CD8-positive, alpha-beta memory T cell (primary cell): ENCODE measurements at regions not wholly inside any gene's neighbourhood (a gene's known extent, or its start where the extent isn't known, plus 50 kb on each side); places are given as distances from the start of the nearest gene placed in this dataset.

Source experiments
- CTCF ChIA-PET: fragments of 350-600 bp; sonication (Branson Sonifier 250); formaldehyde crosslinking; loops from one replicate; lab custom pipeline; 2021; ENCODE audit warnings: antibody characterized with exemption; lab: Charles Lee
- POLR2A ChIA-PET: fragments of 350-600 bp; sonication (Branson Sonifier 250); formaldehyde crosslinking; loops from one replicate; lab custom pipeline; 2021; ENCODE audit warnings: antibody characterized with exemption; lab: Charles Lee
- DNase-seq, 5 donors: peaks; one replicate each; pipeline versions ENCODE4 v3.0.0 to v3.0.0-alpha.2; 2020 to 2022; ENCODE audit warnings: mixed read lengths in 1 of 5
- H3K27ac ChIP-seq: one replicate; pipeline ENCODE4 v1.7.0; 2013; ENCODE audit warnings: low read depth, mild to moderate bottlenecking, low read length, moderate library complexity
- H3K27me3 ChIP-seq: 2 replicates; pipeline ENCODE4 v1.7.0; 2013; ENCODE audit warnings: low read length, mild to moderate bottlenecking; ENCODE audit not compliant: insufficient read depth, poor library complexity, severe bottlenecking
- H3K36me3 ChIP-seq: 2 replicates; pipeline ENCODE4 v1.7.0; 2013; ENCODE audit warnings: mild to moderate bottlenecking, low read length, moderate library complexity; ENCODE audit not compliant: insufficient read depth
- H3K4me1 ChIP-seq: 2 replicates; pipeline ENCODE4 v1.7.0; 2013; ENCODE audit warnings: mild to moderate bottlenecking, low read length, moderate library complexity; ENCODE audit not compliant: insufficient read depth
- H3K4me3 ChIP-seq: 2 replicates; pipeline ENCODE4 v1.7.0; 2013; ENCODE audit warnings: mild to moderate bottlenecking, low read length
- H3K9me3 ChIP-seq: 2 replicates; pipeline ENCODE4 v1.7.0; 2013; ENCODE audit warnings: mild to moderate bottlenecking, low read length
- H3K27ac Mint-ChIP-seq, 8 donors: one replicate each; pipeline ENCODE4 v1.8.0; 2020 to 2021; ENCODE audit warnings: mixed read lengths in 8 of 8, mild to moderate bottlenecking in 6 of 8, inconsistent platforms in 3 of 8, moderate library complexity in 3 of 8
- H3K27me3 Mint-ChIP-seq, 2 donors: one replicate each; pipeline ENCODE4 v1.8.0; 2020 to 2021; ENCODE audit warnings: mixed read lengths in 2 of 2, mild to moderate bottlenecking in 1 of 2, moderate library complexity in 1 of 2
- H3K36me3 Mint-ChIP-seq, 3 donors: one replicate each; pipeline ENCODE4 v1.8.0; 2020 to 2021; ENCODE audit warnings: mixed read lengths in 3 of 3, inconsistent platforms in 1 of 3, mild to moderate bottlenecking in 1 of 3
- H3K4me1 Mint-ChIP-seq, 3 donors: one replicate each; pipeline ENCODE4 v1.8.0; 2020 to 2021; ENCODE audit warnings: mixed read lengths in 3 of 3, inconsistent platforms in 1 of 3, mild to moderate bottlenecking in 1 of 3
- H3K4me3 Mint-ChIP-seq, 7 donors: one replicate each; pipeline ENCODE4 v1.8.0; 2020 to 2021; ENCODE audit warnings: mixed read lengths in 7 of 7, mild to moderate bottlenecking in 6 of 7, moderate library complexity in 4 of 7, inconsistent platforms in 2 of 7
- H3K9me3 Mint-ChIP-seq, 5 donors: one replicate each; pipeline ENCODE4 v1.8.0; 2020 to 2022; ENCODE audit warnings: mixed read lengths in 5 of 5, mild to moderate bottlenecking in 3 of 5, moderate library complexity in 2 of 5, inconsistent platforms in 1 of 5

DNA sequence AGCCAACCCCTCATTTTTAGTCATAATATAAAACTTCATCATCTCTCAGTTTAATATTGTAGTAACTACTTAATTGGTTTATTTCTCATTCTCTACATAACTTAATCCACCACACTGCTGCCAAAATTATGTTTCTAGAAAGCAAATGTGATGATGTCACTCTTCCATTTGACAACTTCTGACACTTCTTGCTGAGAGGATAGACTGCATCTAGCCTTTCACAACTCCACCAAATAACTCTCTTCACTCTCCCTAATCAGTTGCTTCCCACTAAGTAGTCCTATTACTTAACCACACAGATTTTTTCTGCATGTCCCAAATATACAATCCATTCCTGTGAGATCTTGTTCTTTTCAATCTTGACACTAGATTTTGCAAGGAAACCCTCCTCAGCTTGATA lies 951.3 kb downstream of the EPHA7 start:
- H3K27me3 ChIP-seq, result no peaks in the 10 kb centered on the region
- Mint-ChIP-seq H3K4me3 (no peak overlapping the region), H3K27ac (no peak overlapping the region), H3K36me3 (no peaks in the 10 kb centered on the region), H3K9me3 (peaks cover 10 to 27% (median 12%) of the 10 kb centered on the region in 5 donors), H3K27me3 (peaks cover 0 to 1% of the 10 kb centered on the region in 2 donors), H3K4me1 (no peaks in the 10 kb centered on the region)
- H3K9me3 ChIP-seq, result no peaks in the 10 kb centered on the region
- ChIA-PET POLR2A (no interaction called here), CTCF (no interaction called here)
- no peaks in the 10 kb centered on the region for H3K4me1 ChIP-seq
- DNase-seq, result no peak
- no peaks in the 10 kb centered on the region for H3K36me3 ChIP-seq
- H3K4me3 ChIP-seq, result no peak overlapping the region
- H3K27ac ChIP-seq, result no peak overlapping the region

DNA sequence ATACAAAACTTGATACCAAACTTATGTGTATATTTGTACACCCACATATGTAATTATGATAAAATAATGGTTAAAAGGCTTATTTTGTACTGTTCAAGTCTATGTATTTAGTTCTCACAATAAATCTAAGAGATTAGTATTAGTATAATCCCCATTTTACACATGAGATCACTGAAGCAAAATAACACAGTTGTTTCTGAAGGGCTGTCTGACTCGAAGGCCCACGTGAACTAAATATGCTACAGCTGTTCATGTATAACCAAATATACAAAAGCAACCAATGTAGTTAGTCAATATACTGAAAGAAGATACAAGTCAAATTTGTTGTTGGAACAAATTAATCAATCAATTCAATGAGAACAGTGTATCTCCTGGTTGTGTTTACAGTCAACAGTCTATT lies 959.2 kb downstream of the EPHA7 start:
- H3K9me3 ChIP-seq, result no peaks in the 10 kb centered on the region
- no peaks in the 10 kb centered on the region for H3K27me3 Mint-ChIP-seq
- peaks cover 4 to 38% (median 6%) of the 10 kb centered on the region in 5 donors for H3K9me3 Mint-ChIP-seq
- no peak overlapping the region for H3K27ac Mint-ChIP-seq
- H3K4me1 ChIP-seq, result no peaks in the 10 kb centered on the region
- H3K27me3 ChIP-seq, result no peaks in the 10 kb centered on the region
- no peak overlapping the region for H3K27ac ChIP-seq
- no peak overlapping the region for H3K4me3 ChIP-seq
- H3K36me3 ChIP-seq, result no peaks in the 10 kb centered on the region
- peaks cover 0 to 2% (median 0%) of the 10 kb centered on the region in 3 donors for H3K36me3 Mint-ChIP-seq
- POLR2A ChIA-PET, result no interaction called here
- DNase-seq, result no peak
- no peak overlapping the region for H3K4me3 Mint-ChIP-seq
- CTCF ChIA-PET, result no interaction called here
- no peaks in the 10 kb centered on the region for H3K4me1 Mint-ChIP-seq

DNA sequence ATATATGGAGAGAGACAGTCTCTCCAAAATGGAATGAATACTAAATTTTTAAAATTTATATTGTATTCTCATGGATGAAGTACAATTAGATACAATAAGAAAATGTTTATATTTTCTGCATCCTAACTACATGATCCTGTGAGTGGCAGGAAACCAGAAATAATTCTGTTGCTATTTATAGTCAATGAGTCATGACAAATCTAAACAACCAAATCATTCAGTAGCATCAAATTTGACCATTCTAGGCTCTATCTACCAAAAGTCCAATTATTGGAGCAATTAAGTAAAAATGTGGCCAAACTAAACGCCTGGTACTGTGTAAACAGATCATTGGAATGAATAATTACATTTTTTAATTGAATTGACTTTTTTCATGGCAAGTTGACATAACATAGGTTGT lies 959.8 kb downstream of the EPHA7 start:
- Mint-ChIP-seq H3K4me3 (no peak overlapping the region), H3K9me3 (peaks cover 3 to 34% (median 5%) of the 10 kb centered on the region in 5 donors), H3K36me3 (peaks cover 0 to 2% (median 0%) of the 10 kb centered on the region in 3 donors), H3K27ac (no peak overlapping the region), H3K27me3 (no peaks in the 10 kb centered on the region), H3K4me1 (no peaks in the 10 kb centered on the region)
- ChIA-PET POLR2A (no interaction called here), CTCF (no interaction called here)
- H3K27me3 ChIP-seq, result no peaks in the 10 kb centered on the region
- no peaks in the 10 kb centered on the region for H3K36me3 ChIP-seq
- no peaks in the 10 kb centered on the region for H3K9me3 ChIP-seq
- H3K4me1 ChIP-seq, result no peaks in the 10 kb centered on the region
- DNase-seq, result no peak
- H3K27ac ChIP-seq, result no peak overlapping the region
- H3K4me3 ChIP-seq, result no peak overlapping the region

DNA sequence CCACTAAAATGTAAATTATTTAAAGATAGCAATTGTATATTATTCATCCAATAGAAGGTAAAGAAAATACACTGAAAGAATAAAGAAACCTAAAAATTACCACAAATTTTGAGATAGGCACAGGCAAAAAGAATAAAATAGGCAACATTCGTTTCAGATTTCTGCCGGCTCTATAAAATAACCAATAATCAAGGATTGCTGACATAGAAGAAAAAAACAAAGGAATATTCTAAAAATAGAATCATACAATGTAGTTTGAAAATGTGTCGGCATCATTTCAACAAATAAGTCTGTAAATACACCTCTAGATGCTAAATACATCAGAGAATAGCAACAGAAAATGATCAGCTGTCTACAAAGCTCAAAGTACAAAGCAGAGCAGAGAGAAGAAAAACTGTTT lies 973.3 kb downstream of the EPHA7 start:
- Mint-ChIP-seq H3K27me3 (no peaks in the 10 kb centered on the region), H3K4me3 (no peak overlapping the region), H3K9me3 (peaks cover 5 to 38% (median 9%) of the 10 kb centered on the region in 5 donors), H3K36me3 (no peaks in the 10 kb centered on the region), H3K27ac (no peak overlapping the region), H3K4me1 (no peaks in the 10 kb centered on the region)
- Histone ChIP-seq H3K9me3 (no peaks in the 10 kb centered on the region), H3K36me3 (no peaks in the 10 kb centered on the region), H3K27me3 (no peaks in the 10 kb centered on the region), H3K27ac (no peak overlapping the region), H3K4me3 (no peak overlapping the region), H3K4me1 (no peaks in the 10 kb centered on the region)
- DNase-seq, result no peak
- ChIA-PET POLR2A (no interaction called here), CTCF (no interaction called here)

DNA sequence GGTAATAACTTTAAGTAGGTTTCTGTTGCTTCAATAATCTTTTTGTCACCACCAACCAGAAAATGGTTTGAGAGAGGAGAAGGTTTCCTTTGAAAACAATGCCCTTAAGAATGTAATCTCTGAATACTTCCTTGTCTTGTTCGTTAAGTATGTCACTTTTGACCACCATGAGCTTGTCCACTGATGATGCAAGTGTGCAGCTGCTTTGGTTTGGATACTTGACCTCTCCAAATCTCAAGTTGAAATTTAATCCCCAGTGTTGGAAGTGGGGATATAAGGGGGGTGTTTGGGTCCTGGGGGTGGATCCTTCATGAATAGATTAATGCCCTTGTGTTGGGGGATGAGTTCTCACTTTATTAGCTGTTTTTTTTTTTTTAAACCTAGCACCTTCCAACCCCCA lies 985.4 kb downstream of the EPHA7 start:
- Histone ChIP-seq H3K9me3 (no peaks in the 10 kb centered on the region), H3K27ac (no peak overlapping the region), H3K4me3 (no peak overlapping the region), H3K4me1 (no peaks in the 10 kb centered on the region), H3K27me3 (no peaks in the 10 kb centered on the region), H3K36me3 (no peaks in the 10 kb centered on the region)
- DNase-seq, result no peak
- Mint-ChIP-seq H3K36me3 (no peaks in the 10 kb centered on the region), H3K27me3 (no peaks in the 10 kb centered on the region), H3K27ac (no peak overlapping the region), H3K4me1 (no peaks in the 10 kb centered on the region), H3K9me3 (peaks cover 0 to 25% (median 2%) of the 10 kb centered on the region in 5 donors), H3K4me3 (no peak overlapping the region)
- CTCF ChIA-PET, result no interaction called here
- POLR2A ChIA-PET, result no interaction called here

DNA sequence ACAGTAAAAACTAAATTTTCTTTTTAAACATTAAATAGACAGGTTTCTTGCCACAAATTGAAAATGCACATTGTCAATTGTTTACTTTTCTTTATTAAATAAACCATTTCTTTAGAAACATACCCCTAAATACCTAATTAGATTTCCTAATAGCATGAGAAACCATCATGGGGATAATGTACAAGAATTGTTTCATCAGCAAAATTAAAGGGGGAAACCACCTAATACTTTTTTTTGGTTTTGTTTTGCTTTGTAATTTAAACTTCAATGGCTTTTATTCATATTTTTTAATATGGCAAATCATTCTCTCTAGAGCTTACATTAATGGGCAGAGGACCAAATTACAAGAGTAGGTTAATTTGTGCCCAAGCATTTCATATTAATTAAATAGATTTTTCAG lies 987.9 kb downstream of the EPHA7 start:
- Mint-ChIP-seq H3K27ac (no peak overlapping the region), H3K4me1 (no peaks in the 10 kb centered on the region), H3K9me3 (peaks cover 0 to 24% (median 2%) of the 10 kb centered on the region in 5 donors), H3K27me3 (no peaks in the 10 kb centered on the region), H3K36me3 (no peaks in the 10 kb centered on the region), H3K4me3 (no peak overlapping the region)
- no peak overlapping the region for H3K4me3 ChIP-seq
- no peaks in the 10 kb centered on the region for H3K9me3 ChIP-seq
- H3K36me3 ChIP-seq, result no peaks in the 10 kb centered on the region
- POLR2A ChIA-PET, result no interaction called here
- CTCF ChIA-PET, result no interaction called here
- DNase-seq, result no peak
- no peak overlapping the region for H3K27ac ChIP-seq
- no peaks in the 10 kb centered on the region for H3K4me1 ChIP-seq
- H3K27me3 ChIP-seq, result no peaks in the 10 kb centered on the region

DNA sequence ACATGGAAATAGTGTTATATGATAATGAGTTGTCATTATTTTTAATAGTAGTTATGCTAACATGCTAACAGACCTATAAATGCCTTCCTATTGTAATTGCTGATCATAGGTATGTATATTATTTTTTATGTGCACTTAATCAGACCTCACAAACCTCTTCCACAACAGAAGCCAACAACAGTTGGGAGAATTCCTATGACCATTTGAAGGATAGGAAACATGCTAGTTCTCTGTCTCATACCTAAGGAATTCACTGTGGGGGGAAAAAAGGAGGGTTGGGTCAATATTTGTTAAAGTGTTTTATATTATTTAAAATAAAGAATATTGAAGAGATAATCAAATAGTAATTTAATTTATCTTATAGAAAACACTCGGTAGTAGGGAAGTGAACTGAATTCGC lies 990.9 kb downstream of the EPHA7 start:
- no peak for DNase-seq
- Mint-ChIP-seq H3K4me1 (no peaks in the 10 kb centered on the region), H3K36me3 (no peaks in the 10 kb centered on the region), H3K4me3 (no peak overlapping the region), H3K27ac (no peak overlapping the region), H3K27me3 (no peaks in the 10 kb centered on the region), H3K9me3 (peaks cover 4 to 16% (median 12%) of the 10 kb centered on the region in 5 donors)
- H3K4me1 ChIP-seq, result no peaks in the 10 kb centered on the region
- H3K36me3 ChIP-seq, result no peaks in the 10 kb centered on the region
- POLR2A ChIA-PET, result no interaction called here
- H3K9me3 ChIP-seq, result no peaks in the 10 kb centered on the region
- CTCF ChIA-PET, result no interaction called here
- H3K27me3 ChIP-seq, result no peaks in the 10 kb centered on the region
- H3K4me3 ChIP-seq, result no peak overlapping the region
- H3K27ac ChIP-seq, result no peak overlapping the region

DNA sequence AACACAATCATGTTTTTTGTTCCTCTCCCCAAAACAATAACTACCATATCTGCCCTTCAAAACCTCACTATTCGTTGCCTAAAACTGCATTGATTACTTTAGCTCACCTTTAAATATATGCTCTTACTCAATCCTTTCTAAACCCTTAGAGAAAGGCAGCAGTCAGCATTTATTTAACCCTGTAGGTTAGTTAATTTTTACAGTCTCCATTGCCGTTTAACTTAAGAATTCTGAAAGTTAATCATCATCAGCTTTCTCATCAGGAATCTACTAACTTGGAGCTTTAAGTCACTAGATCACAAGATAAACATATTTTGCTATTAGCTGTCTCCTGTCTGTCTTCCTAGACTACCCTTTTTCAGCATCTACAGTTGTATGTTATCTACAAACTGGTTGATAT lies 991.9 kb downstream of the EPHA7 start:
- peaks cover 3 to 16% (median 13%) of the 10 kb centered on the region in 5 donors for H3K9me3 Mint-ChIP-seq
- no peaks in the 10 kb centered on the region for H3K9me3 ChIP-seq
- DNase-seq, result no peak
- H3K4me3 ChIP-seq, result no peak overlapping the region
- no peak overlapping the region for H3K4me3 Mint-ChIP-seq
- H3K36me3 Mint-ChIP-seq, result no peaks in the 10 kb centered on the region
- no peaks in the 10 kb centered on the region for H3K4me1 ChIP-seq
- ChIA-PET CTCF (no interaction called here), POLR2A (no interaction called here)
- no peaks in the 10 kb centered on the region for H3K27me3 Mint-ChIP-seq
- no peak overlapping the region for H3K27ac Mint-ChIP-seq
- no peaks in the 10 kb centered on the region for H3K27me3 ChIP-seq
- no peaks in the 10 kb centered on the region for H3K36me3 ChIP-seq
- H3K27ac ChIP-seq, result no peak overlapping the region
- no peaks in the 10 kb centered on the region for H3K4me1 Mint-ChIP-seq

DNA sequence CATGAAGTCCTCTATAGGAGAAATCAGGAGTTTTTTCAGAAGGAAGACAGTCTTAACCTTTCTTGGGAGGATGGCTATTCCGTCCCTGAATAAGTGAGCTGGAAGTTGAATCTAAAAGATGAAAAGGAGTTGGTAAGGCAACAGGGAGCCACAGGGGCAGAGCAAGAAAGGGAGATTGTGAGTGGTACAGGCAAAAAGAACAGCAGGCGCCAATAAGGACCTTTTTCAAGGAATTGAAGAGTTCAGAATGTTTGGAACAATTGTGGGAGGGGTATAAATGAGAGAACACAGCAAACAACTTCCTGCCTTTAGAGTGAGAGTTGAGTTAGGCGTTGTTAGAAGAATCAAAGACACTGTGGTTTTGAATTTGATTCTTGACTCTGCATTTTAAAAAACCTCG lies 1003.7 kb downstream of the EPHA7 start:
- DNase-seq, result no peak
- H3K27me3 Mint-ChIP-seq, result no peaks in the 10 kb centered on the region
- ChIA-PET POLR2A (no interaction called here), CTCF (no interaction called here)
- no peaks in the 10 kb centered on the region for H3K36me3 Mint-ChIP-seq
- H3K27ac Mint-ChIP-seq, result no peak overlapping the region
- H3K4me1 ChIP-seq, result no peaks in the 10 kb centered on the region
- H3K36me3 ChIP-seq, result no peaks in the 10 kb centered on the region
- no peak overlapping the region for H3K27ac ChIP-seq
- H3K4me1 Mint-ChIP-seq, result no peaks in the 10 kb centered on the region
- H3K9me3 Mint-ChIP-seq, result peaks cover 2 to 19% (median 7%) of the 10 kb centered on the region in 5 donors
- H3K9me3 ChIP-seq, result peaks cover 4% of the 10 kb centered on the region
- H3K27me3 ChIP-seq, result no peaks in the 10 kb centered on the region
- no peak overlapping the region for H3K4me3 Mint-ChIP-seq
- H3K4me3 ChIP-seq, result no peak overlapping the region
